Uterus (tissue), 3 donors: ENCODE measurements at regions not wholly inside any gene's neighbourhood (a gene's known extent, or its start where the extent isn't known, plus 50 kb on each side); places are given as distances from the start of the nearest gene placed in this dataset.

Experiments used
- DNase-seq, 2 donors: peaks; one replicate each; pipeline ENCODE4 v3.0.0-alpha.2; 2019 to 2020
- H3K27ac ChIP-seq, 2 donors: fragments of 200-600 bp; sonication (generic); 1 replicate in 1 of 2; 2 replicates in 1 of 2; pipeline ENCODE4 v1.5.1; 2016 to 2018
- H3K27me3 ChIP-seq, 2 donors: fragments of 200-600 bp; sonication (generic); one replicate each; pipeline ENCODE4 v1.5.1; 2018 to 2019; ENCODE audit warnings: control low read depth in 1 of 2
- H3K36me3 ChIP-seq, 2 donors: fragments of 200-600 bp; sonication (generic); one replicate each; pipeline ENCODE4 v1.5.1; 2019; ENCODE audit warnings: control low read depth in 1 of 2
- H3K4me1 ChIP-seq, 2 donors: fragments of 200-600 bp; sonication (generic); one replicate each; pipeline ENCODE4 v1.5.1; 2018 to 2019; ENCODE audit warnings: control low read depth in 1 of 2
- H3K4me3 ChIP-seq, 2 donors: fragments of 200-600 bp; sonication (generic); 1 replicate in 1 of 2; 2 replicates in 1 of 2; pipeline ENCODE4 v1.5.1; 2018 to 2019; ENCODE audit warnings: mild to moderate bottlenecking in 1 of 2
- H3K9me3 ChIP-seq, 2 donors: fragments of 200-600 bp; sonication (generic); one replicate each; pipeline ENCODE4 v1.5.1; 2019; ENCODE audit warnings: control low read depth in 1 of 2
- CTCF ChIP-seq, 4 experiments: fragments of 200-600 bp in 2 of 4; fragments of 450-650 bp in 2 of 4; sonication (generic) in 2 of 4; IDR thresholded peaks; one replicate each; pipeline ENCODE4 v1.5.1; 2016 to 2019; ENCODE audit warnings: antibody characterized with exemption in 4 of 4, mild to moderate bottlenecking in 2 of 4, moderate library complexity in 1 of 4
- POLR2A ChIP-seq, 2 donors: fragments of 450-650 bp; IDR thresholded peaks; one replicate each; pipeline ENCODE4 v1.6.1; 2016; ENCODE audit warnings: antibody characterized with exemption in 2 of 2, mild to moderate bottlenecking in 1 of 2, moderate library complexity in 1 of 2
- intact Hi-C: fragments of 100-400 bp; cut with DNase I; formaldehyde crosslinking; loops from one replicate; pipeline ENCODE4 v1.15.1; 2023; ENCODE audit warnings: low total_unique reads
- donor health status: DM: yes; HTN: yes; CAD: no.

- intact Hi-C loops: no loop called here
- DNase-seq: no peak
- H3K27ac ChIP-seq: no peak overlapping the region
- no peaks in the 10 kb centered on the region for H3K9me3 ChIP-seq
- H3K36me3 ChIP-seq: no peaks in the 10 kb centered on the region
- H3K4me1 ChIP-seq: no peaks in the 10 kb centered on the region
- H3K4me3 ChIP-seq: no peak overlapping the region
- H3K27me3 ChIP-seq: no peaks in the 10 kb centered on the region
- TF ChIP-seq POLR2A (IDR thresholded peaks at IDR 0.05) (no peak), CTCF (IDR thresholded peaks at IDR 0.05) (no peak)
These were observed 175.8 kb upstream of the ATP2B1 start for GRCh38 chr12:89884416-89884898.

GRCh38 chr12:89883630-89884389, 175.2 kb upstream of the ATP2B1 start:
- no peaks in the 10 kb centered on the region for H3K9me3 ChIP-seq
- no peak overlapping the region for H3K4me3 ChIP-seq
- H3K27me3 ChIP-seq: no peaks in the 10 kb centered on the region
- no peak for TF ChIP-seq CTCF (IDR thresholded peaks at IDR 0.05)
- no peak for TF ChIP-seq POLR2A (IDR thresholded peaks at IDR 0.05)
- no peaks in the 10 kb centered on the region for H3K36me3 ChIP-seq
- intact Hi-C loops: no loop called here
- H3K27ac ChIP-seq: no peak overlapping the region
- no peaks in the 10 kb centered on the region for H3K4me1 ChIP-seq
- no peak for DNase-seq

GRCh38 chr12:89882792-89883191, 174.2 kb upstream of the ATP2B1 start:
- no peak overlapping the region for H3K4me3 ChIP-seq
- no peaks in the 10 kb centered on the region for H3K9me3 ChIP-seq
- no peak for DNase-seq
- no peak overlapping the region for H3K27ac ChIP-seq
- TF ChIP-seq CTCF (IDR thresholded peaks at IDR 0.05) (no peak), POLR2A (IDR thresholded peaks at IDR 0.05) (no peak)
- H3K27me3 ChIP-seq: no peaks in the 10 kb centered on the region
- intact Hi-C loops: no loop called here
- no peaks in the 10 kb centered on the region for H3K4me1 ChIP-seq
- no peaks in the 10 kb centered on the region for H3K36me3 ChIP-seq

GRCh38 chr12:89882050-89882449, 173.4 kb upstream of the ATP2B1 start:
- Histone ChIP-seq H3K27me3 (no peaks in the 10 kb centered on the region), H3K27ac (no peak overlapping the region), H3K4me1 (no peaks in the 10 kb centered on the region), H3K9me3 (no peaks in the 10 kb centered on the region), H3K36me3 (no peaks in the 10 kb centered on the region), H3K4me3 (no peak overlapping the region)
- intact Hi-C loops: no loop called here
- TF ChIP-seq CTCF (IDR thresholded peaks at IDR 0.05) (no peak), POLR2A (IDR thresholded peaks at IDR 0.05) (no peak)
- no peak for DNase-seq

- Histone ChIP-seq H3K27ac (no peak overlapping the region), H3K27me3 (no peaks in the 10 kb centered on the region), H3K4me3 (no peak overlapping the region), H3K36me3 (no peaks in the 10 kb centered on the region), H3K4me1 (no peaks in the 10 kb centered on the region), H3K9me3 (no peaks in the 10 kb centered on the region)
- no peak for TF ChIP-seq CTCF (IDR thresholded peaks at IDR 0.05)
- TF ChIP-seq POLR2A (IDR thresholded peaks at IDR 0.05): no peak
- DNase-seq: no peak
- intact Hi-C loops: no loop called here
These were observed 172.2 kb upstream of the ATP2B1 start for GRCh38 chr12:89880690-89881350.
